Left lobe of liver (tissue), 2 donors: ENCODE measurements at regions not wholly inside any gene's neighbourhood (a gene's known extent, or its start where the extent isn't known, plus 50 kb on each side); places are given as distances from the start of the nearest gene placed in this dataset.

Source experiments
- ATAC-seq: fragments of 200-7000 bp; cut with Tn5 transposase; one replicate; pipeline ENCODE4 v1.9.1; 2020; ENCODE audit warnings: mild to moderate bottlenecking, moderate library complexity
- DNase-seq: peaks from one replicate; pipeline ENCODE4 v3.0.0-alpha.2; 2020; ENCODE audit warnings: low spot score
- donor health status: DM: no; HTN: no; CAD: no; lungs with moderate emphysema.
- donor health status: DM: no; HTN: yes; CAD: no.

DNA sequence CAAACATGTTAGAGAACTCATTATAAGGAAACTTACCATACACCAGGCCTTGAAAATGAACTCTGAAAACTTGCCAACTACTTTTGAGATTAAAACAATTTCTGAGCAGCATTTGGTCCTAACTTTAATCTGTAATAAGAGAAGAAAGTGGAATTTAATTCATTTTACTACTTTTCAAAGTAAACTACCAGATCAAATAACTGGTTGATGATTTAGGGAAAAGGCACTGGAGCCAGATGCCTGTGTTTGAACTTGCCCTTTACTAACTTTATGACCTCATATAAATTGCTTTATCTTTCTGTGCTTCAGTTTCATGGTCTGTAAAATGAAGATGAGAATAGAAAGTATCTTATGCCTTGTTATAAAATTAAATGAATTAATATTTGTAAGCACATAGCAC lies 159.9 kb upstream of the PCDH18 start:
- ATAC-seq (no peak), DNase-seq (no peak)

GRCh38 chr4:137688651-137689050 lies 156.4 kb upstream of the PCDH18 start:
- DNase-seq (no peak), ATAC-seq (no peak)

- ATAC-seq: no peak
- no peak for DNase-seq
Measured at GRCh38 chr4:137685357-137685756, 153.1 kb upstream of the PCDH18 start.

- DNase-seq (no peak), ATAC-seq (no peak)
Measured at GRCh38 chr4:137681081-137681480, 148.8 kb upstream of the PCDH18 start.

DNA sequence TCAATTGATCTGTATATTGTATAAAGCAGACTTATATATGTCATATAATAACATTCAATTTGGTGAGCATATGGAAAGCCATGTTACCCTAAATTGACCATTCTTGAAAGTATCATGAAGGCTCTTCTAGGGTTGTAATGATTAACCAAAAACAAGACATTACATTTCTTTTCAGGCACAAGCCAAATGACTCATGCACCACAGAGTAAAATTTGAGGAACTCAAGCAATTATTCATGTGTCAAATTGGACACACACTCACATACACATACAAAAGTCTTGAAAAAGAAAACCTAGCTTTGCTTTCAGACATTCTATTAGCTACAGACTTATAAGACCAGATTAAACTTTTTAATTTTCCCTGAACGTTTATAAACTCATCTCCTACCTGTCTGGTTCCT lies 146.5 kb upstream of the PCDH18 start:
- no peak for ATAC-seq
- no peak for DNase-seq

DNA sequence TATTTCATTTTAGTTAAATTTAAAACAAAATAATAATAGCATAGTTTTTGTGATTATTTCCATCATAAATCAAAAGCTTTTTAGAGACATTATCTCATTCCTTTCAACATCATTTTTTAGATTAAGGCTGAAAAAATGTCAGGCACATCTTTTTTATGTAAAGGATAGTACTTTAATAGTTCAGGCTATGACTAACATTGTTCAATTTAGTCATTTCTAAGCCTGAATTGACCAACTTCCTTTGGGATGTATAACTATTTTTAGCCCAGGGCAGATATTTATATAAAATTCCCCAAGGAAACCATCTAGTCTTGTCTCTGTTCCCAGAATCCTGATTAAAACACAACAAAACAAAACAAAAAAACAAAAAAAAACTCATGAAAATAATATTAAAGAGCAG lies 145.6 kb upstream of the PCDH18 start:
- DNase-seq (no peak), ATAC-seq (no peak)

GRCh38 chr4:137676357-137676998 lies 144.2 kb upstream of the PCDH18 start:
- no peak for DNase-seq

GRCh38 chr4:137674066-137674465 lies 141.8 kb upstream of the PCDH18 start:
- no peak for ATAC-seq
- DNase-seq: no peak

More at GRCh38 chr4:137676357-137676998, 144.2 kb upstream of the PCDH18 start:
- ATAC-seq: no peak

DNA sequence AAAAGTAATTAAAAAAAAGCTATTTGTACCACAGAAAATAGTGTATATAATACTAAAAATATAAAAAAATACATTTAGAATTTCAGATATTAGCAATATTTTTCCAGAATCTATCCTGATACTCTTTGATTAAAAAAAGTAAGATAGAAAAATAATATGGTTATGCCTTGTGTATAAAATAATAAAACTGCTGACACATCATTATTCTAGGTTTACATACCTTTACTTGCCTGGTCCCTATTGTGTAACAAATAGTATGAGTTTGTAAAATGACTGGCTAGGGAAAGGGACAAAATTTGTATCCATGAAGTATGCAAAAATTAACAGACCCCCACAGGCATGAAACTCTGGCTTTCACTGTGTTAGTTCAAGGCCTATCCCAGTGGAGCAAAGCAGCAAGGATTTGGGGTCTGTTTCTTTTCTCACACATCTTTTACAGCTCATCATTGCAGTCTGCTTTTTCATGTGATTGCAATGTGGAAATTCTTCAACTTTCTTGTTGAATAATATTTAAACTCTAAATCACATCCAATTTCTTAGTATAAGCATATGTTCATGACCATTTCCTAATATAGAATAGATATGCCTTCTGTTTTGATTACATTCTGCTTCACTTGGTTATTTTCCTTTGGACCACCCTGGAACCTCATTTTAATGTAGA lies 136.7 kb upstream of the PCDH18 start:
- DNase-seq (no peak), ATAC-seq (no peak)

- ATAC-seq (no peak), DNase-seq (no peak)
Measured at GRCh38 chr4:137664416-137664815, 132.1 kb upstream of the PCDH18 start.

DNA sequence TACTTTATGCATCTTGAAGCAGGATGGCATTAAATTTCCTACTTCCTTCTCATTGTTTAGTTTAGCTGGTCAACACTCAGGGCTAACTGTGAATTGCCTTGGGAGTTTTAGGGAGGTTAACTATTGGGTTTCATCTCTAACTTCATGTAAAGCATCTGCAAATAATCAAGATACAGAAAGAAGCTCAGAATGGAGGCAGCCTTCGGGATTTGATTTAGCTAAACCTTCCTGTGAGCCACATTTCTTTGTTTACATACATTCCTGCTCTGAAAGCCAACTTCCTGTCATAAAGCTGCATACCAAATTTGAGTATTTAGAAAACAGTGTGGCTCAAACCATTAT lies 131.7 kb upstream of the PCDH18 start:
- DNase-seq: no peak
- no peak for ATAC-seq

DNA sequence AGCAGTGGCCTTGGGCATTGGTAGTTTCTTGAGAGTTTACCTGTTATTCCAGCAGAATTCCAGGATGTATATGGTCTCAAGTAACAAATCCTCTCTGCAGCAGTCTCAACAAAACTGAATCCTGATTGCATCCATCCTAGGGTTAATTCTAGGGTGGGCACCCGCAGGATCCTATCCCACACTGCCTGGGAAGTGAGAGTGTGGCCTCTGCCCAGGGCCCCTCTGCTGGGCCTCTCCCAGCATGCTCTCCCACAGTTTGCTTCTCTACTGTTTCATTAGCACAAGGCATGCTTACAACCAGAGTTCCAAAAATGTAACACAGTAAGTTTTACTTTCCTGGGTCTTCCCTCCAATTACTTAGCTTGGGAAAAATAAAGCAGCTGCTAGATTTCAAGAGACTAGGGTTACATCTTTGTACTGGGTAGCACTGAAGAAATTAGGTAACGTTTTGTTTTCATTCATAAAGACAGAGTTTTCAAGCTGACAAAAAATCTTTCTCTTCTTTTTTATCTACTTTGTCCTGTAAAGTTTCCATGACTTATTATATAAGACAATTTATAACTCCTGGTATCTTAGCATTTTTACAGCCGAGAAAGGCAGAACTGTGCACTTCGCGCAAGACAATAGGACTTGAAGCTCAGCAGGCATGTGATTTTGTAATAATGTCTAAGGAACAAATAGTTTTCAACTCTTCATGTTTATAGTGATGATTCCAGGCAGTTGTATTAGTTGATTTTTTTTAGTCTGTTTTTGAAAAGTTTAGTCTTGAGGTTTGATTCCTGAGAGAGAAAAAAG lies 131.2 kb upstream of the PCDH18 start:
- no peak for DNase-seq
- no peak for ATAC-seq

- DNase-seq: no peak
- ATAC-seq: no peak
Measured at GRCh38 chr4:137661693-137662092, 129.4 kb upstream of the PCDH18 start.

DNA sequence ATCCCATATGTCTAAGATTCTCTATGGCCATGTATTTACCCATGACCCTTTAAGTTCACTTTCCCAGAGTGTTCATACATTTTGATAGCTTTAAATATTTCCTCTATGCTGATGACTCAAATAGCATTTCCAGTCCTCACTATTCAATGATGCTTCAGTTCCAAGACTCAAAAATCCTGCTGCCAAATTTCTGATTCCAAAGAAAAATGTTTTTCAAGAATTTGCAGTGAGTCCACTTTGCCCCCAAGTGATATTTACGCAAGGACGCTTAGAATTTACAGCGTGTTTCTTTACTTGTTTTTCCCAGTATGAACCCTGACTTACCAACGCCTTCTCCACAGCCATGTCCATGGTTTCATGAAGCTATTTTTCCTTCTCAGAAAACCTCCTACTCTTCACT lies 127.9 kb upstream of the PCDH18 start:
- no peak for ATAC-seq
- DNase-seq: no peak

- DNase-seq (no peak), ATAC-seq (no peak)
Measured at GRCh38 chr4:137659431-137659830, 127.1 kb upstream of the PCDH18 start.

DNA sequence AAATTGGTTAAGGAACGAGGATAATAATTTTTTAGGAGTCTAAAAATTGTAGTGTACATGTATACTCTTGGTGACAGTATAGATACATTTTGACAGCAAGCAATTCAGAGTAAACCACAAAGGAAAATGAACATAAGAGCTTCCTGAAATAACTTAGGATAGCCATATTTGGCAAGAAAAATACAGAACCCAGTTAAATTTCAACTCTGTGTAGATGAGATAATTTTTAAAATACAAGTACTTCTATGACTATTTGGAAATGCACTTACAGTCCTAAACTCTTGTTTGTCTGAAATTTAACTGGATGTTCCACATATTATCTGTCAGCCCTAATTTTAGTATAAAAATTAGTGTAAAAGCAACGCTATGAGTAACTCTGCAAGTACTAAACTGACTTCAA lies 124.4 kb upstream of the PCDH18 start:
- ATAC-seq (no peak), DNase-seq (no peak)

- DNase-seq (no peak), ATAC-seq (no peak)
Measured at GRCh38 chr4:137655302-137655701, 123.0 kb upstream of the PCDH18 start.

- ATAC-seq (no peak), DNase-seq (no peak)
Measured at GRCh38 chr4:137651128-137651527, 118.8 kb upstream of the PCDH18 start.

DNA sequence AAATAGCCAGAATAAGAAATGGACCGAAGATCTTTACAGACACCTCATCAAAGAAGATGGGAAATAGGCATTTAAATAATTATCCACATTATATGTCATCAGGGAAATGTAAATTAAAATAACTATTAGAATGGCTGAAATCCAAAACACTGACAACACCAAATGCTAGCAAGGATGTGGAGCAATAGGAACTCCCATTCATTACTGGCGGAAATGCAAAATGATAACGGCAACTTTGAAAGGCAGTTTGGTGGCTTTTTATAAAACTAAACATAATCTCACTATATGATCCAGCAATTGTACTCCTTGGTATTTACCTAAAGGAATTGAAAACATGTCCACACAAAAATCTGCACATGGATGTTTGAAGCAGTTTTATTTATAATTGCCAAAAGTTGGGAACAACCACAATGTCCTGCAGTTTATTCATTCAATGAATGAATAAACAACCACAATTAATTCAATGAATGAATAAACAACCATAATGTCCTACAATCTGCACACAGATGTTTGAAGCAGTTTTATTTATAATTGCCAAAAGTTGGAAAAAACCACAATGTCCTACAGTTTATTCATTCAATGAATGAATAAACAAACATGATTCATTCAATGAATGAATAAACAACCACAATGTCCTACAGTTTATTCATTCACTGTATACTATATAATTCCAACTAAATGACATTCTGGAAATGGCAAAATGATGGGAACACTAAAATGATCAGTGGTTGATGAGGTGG lies 117.6 kb upstream of the PCDH18 start:
- ATAC-seq: no peak
- DNase-seq: no peak

DNA sequence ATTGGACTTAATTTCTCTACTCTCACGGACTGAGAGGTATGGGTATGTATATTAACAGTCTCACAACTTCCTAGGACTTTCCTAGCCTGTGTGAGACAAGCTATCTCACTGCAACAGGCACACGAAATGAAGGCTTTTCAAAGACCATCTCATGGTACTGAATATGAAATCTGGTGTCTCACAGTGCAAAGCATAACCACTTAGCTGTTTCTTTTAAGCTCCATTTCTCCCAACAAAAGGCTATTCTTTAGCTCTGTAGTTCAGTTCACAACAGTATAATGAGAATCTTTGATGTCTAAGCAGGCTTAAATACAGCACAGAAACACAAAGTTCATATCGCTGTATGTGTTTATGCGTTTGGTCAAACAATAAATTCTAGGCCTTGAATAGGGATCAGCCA lies 116.2 kb upstream of the PCDH18 start:
- no peak for DNase-seq

GRCh38 chr4:137647375-137647774 lies 115.1 kb upstream of the PCDH18 start:
- ATAC-seq (no peak), DNase-seq (no peak)

More for the DNA sequence above, 116.2 kb upstream of the PCDH18 start:
- ATAC-seq: no peak

GRCh38 chr4:137644201-137644600 lies 111.9 kb upstream of the PCDH18 start:
- ATAC-seq: no peak

More at GRCh38 chr4:137644201-137644600, 111.9 kb upstream of the PCDH18 start:
- DNase-seq: no peak
